GM12878 (cell line): ENCODE measurements at regions not wholly inside any gene's neighbourhood (a gene's known extent, or its start where the extent isn't known, plus 50 kb on each side); places are given as distances from the start of the nearest gene placed in this dataset.

Experiments
- ATAC-seq: fragments of 200-7000 bp; cut with Tn5 transposase; 3 replicates; pipeline ENCODE4 v1.9.1; 2020; ENCODE audit warnings: mild to moderate bottlenecking, moderate library complexity
- BruUV-seq: library from RNA; stranded (reverse); fragments of 400-500 nt; replicated peaks from 2 replicates; lab custom pipeline; 2021; lab: Mats Ljungman, UMichigan
- CTCF ChIA-PET: fragments of 300-600 bp; sonication (Branson Sonifier 250); formaldehyde crosslinking; extraction: SDS; loops from one replicate; lab custom pipeline; 2021; ENCODE audit warnings: inconsistent platforms; lab: Yijun Ruan, JAX
- POLR2A ChIA-PET: fragments of 350-600 bp; formaldehyde crosslinking; extraction: SDS; loops from one replicate; lab custom pipeline; 2021; ENCODE audit warnings: inconsistent platforms; lab: Charles Lee
- RAD21 ChIA-PET: fragments of 300-600 bp; sonication (Branson Sonifier 250); formaldehyde crosslinking; loops from one replicate; lab custom pipeline; 2023; ENCODE audit warnings: antibody characterized with exemption; ENCODE audit not compliant: unreplicated experiment; lab: Charles Lee
- SMC1A ChIA-PET: fragments of 300-600 bp; sonication (Branson Sonifier 250); formaldehyde crosslinking; loops from one replicate; lab custom pipeline; 2023; ENCODE audit not compliant: unreplicated experiment, uncharacterized antibody; lab: Charles Lee
- DNase-seq: peaks from one replicate; pipeline ENCODE4 v3.0.0-alpha.2; 2011; ENCODE audit warnings: low read depth, low spot score
- FAIRE-seq: peaks from 3 replicates; lab custom pipeline; 2011; peaks lifted over from hg19 to GRCh38; lab: Jason Lieb, UNC
- H2AFZ ChIP-seq: 2 replicates; pipeline ENCODE4 v1.6.0; 2011; ENCODE audit warnings: low read depth, low read length, control low read depth; ENCODE audit not compliant: control insufficient read depth
- H3K27ac ChIP-seq: 2 replicates; pipeline ENCODE4 v1.5.1; 2011; ENCODE audit warnings: control low read depth; ENCODE audit not compliant: control insufficient read depth, insufficient read depth
- H3K27me3 ChIP-seq, 2 experiments: replicated peaks in 1 of 2; 2 replicates each; pipeline versions ENCODE4 v1.6.0 to v1.6.1; 2011; ENCODE audit warnings: low read length in 1 of 2; ENCODE audit not compliant: control insufficient read depth in 2 of 2, insufficient read depth in 2 of 2
- H3K36me3 ChIP-seq, 2 experiments: 2 replicates each; pipeline ENCODE4 v1.5.1; 2011; ENCODE audit warnings: low read length in 1 of 2; ENCODE audit not compliant: control insufficient read depth in 2 of 2, insufficient read depth in 2 of 2
- H3K4me1 ChIP-seq: 2 replicates; pipeline ENCODE4 v1.6.1; 2011; ENCODE audit warnings: mild to moderate bottlenecking, low read length, moderate library complexity, mixed read lengths; ENCODE audit not compliant: control insufficient read depth, insufficient read depth
- H3K4me2 ChIP-seq: 2 replicates; pipeline ENCODE4 v1.6.0; 2011; ENCODE audit warnings: control low read depth; ENCODE audit not compliant: control insufficient read depth, insufficient read depth
- H3K4me3 ChIP-seq: fragments of 200-600 bp; sonication (generic); 2 replicates; pipeline ENCODE4 v1.5.1; 2016
- H3K79me2 ChIP-seq: 2 replicates; pipeline ENCODE4 v1.6.0; 2011; ENCODE audit warnings: low read length; ENCODE audit not compliant: control insufficient read depth, insufficient read depth
- H3K9ac ChIP-seq: 2 replicates; pipeline ENCODE4 v1.8.0; 2011; ENCODE audit warnings: low read length, control low read depth, mixed read lengths; ENCODE audit not compliant: control insufficient read depth, insufficient read depth
- H3K9me3 ChIP-seq: replicated peaks from 3 replicates; pipeline ENCODE4 v1.5.1; 2011; ENCODE audit warnings: mild to moderate bottlenecking, low read length; ENCODE audit not compliant: control insufficient read depth, insufficient read depth
- H4K20me1 ChIP-seq: 2 replicates; pipeline ENCODE4 v1.6.0; 2011; ENCODE audit not compliant: control insufficient read depth, insufficient read depth
- FOXK2 ChIP-seq: fragments of 450-650 bp; IDR thresholded peaks from 2 replicates; pipeline ENCODE4 v1.6.1; 2017; ENCODE audit warnings: mild to moderate bottlenecking, moderate library complexity
- GATAD2B ChIP-seq: fragments of 450-650 bp; conservative IDR thresholded peaks from 2 replicates; pipeline ENCODE4 v1.6.1; 2017; ENCODE audit warnings: low read depth, mild to moderate bottlenecking, moderate library complexity
- JUND ChIP-seq: IDR thresholded peaks from 2 replicates; pipeline ENCODE4 v1.6.1; 2012; ENCODE audit warnings: low read depth, mild to moderate bottlenecking, low read length, improper control_type of control experiment, moderate library complexity
- PAX8 ChIP-seq: fragments of 450-650 bp; IDR thresholded peaks from 2 replicates; pipeline ENCODE4 v1.6.1; 2017; ENCODE audit warnings: mild to moderate bottlenecking, moderate library complexity
- SMAD5 ChIP-seq: IDR thresholded peaks from 2 replicates; pipeline ENCODE4 v1.6.1; 2016; ENCODE audit warnings: antibody characterized with exemption, low read depth
- STAT1 ChIP-seq: fragments of 450-650 bp; conservative IDR thresholded peaks from 2 replicates; pipeline ENCODE4 v1.6.1; 2014; ENCODE audit warnings: antibody characterized with exemption, mild to moderate bottlenecking
- SUPT20H ChIP-seq: IDR thresholded peaks from 2 replicates; pipeline ENCODE4 v1.6.1; 2011; ENCODE audit warnings: low read depth, mild to moderate bottlenecking, low read length, moderate library complexity, borderline replicate concordance; ENCODE audit not compliant: control insufficient read depth
- TAF1 ChIP-seq: IDR thresholded peaks from 2 replicates; pipeline ENCODE4 v1.6.1; 2011; ENCODE audit warnings: mild to moderate bottlenecking, low read depth, low read length, borderline replicate concordance
- ZNF217 ChIP-seq: fragments of 450-650 bp; IDR thresholded peaks from 2 replicates; pipeline ENCODE4 v1.6.1; 2017; ENCODE audit warnings: antibody characterized with exemption, mild to moderate bottlenecking
- ZNF384 ChIP-seq: IDR thresholded peaks from 2 replicates; pipeline ENCODE4 v1.6.1; 2012; ENCODE audit warnings: low read depth, mild to moderate bottlenecking, low read length, improper control_type of control experiment, borderline replicate concordance
- WGBS: methylation state at CpG from one replicate; pipeline ENCODE4 v1.1.6; 2016; ENCODE audit warnings: low lambda C conversion rate; ENCODE audit not compliant: insufficient replicate concordance, insufficient coverage; ENCODE audit errors: missing lambda C conversion rate; 5-methylcytosine and 5-hydroxymethylcytosine counted together
- in situ Hi-C: fragments of 300-500 bp; cut with MboI; formaldehyde crosslinking; loops from 9 replicates; pipeline ENCODE4 v1.14.3; 2018; ENCODE audit warnings: mixed read lengths
- intact Hi-C: fragments of 100-400 bp; cut with micrococcal nuclease; formaldehyde crosslinking; loops from one replicate; pipeline ENCODE4 v1.14.2; 2022; ENCODE audit not compliant: unreplicated experiment
- TF ChIP-seq, protein P1 (sequence below): fragments of 450-650 bp; IDR thresholded peaks from 2 replicates; pipeline ENCODE4 v1.6.1; 2017; ENCODE audit warnings: mild to moderate bottlenecking
- TF ChIP-seq, protein P2 (sequence below): IDR thresholded peaks from 2 replicates; pipeline ENCODE4 v1.6.1; 2011; ENCODE audit warnings: borderline replicate concordance, low read depth, mild to moderate bottlenecking, moderate library complexity, low read length; ENCODE audit not compliant: insufficient read depth, poor library complexity, severe bottlenecking
- TF ChIP-seq, protein P3 (sequence below): IDR thresholded peaks from 2 replicates; pipeline ENCODE4 v1.6.1; 2012; ENCODE audit warnings: low read depth, low read length, improper control_type of control experiment
- TF ChIP-seq, protein P4 (sequence below): fragments of 450-650 bp; conservative IDR thresholded peaks from 2 replicates; pipeline ENCODE4 v1.6.1; 2017; ENCODE audit warnings: mild to moderate bottlenecking, moderate library complexity

DNA sequence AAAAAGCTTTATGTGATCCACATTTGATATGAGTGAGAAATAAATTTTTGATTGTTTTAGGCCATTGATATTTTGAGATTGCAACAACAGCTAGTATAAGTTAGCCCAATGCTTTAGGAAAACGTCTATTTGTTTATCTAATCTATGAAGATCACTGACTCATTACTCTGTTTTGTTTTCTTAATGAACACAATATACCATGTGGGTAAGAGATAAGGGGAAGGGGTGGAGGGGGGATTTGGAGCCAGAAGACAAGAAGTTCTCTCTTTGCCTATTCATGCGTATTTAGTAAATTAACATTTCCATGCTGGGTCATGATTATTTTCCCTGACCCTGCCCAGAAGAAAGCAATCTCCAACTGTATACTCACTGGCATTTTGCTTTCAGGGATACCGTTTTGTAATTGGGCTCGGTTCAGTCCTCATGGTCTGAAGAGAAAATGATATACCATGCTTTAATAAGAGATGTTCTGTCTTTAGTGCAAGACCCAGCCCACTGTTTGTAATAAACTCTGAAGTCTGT, 359.5 kb upstream of the NPSR1 start (continued):
- TF ChIP-seq, protein P1, sequence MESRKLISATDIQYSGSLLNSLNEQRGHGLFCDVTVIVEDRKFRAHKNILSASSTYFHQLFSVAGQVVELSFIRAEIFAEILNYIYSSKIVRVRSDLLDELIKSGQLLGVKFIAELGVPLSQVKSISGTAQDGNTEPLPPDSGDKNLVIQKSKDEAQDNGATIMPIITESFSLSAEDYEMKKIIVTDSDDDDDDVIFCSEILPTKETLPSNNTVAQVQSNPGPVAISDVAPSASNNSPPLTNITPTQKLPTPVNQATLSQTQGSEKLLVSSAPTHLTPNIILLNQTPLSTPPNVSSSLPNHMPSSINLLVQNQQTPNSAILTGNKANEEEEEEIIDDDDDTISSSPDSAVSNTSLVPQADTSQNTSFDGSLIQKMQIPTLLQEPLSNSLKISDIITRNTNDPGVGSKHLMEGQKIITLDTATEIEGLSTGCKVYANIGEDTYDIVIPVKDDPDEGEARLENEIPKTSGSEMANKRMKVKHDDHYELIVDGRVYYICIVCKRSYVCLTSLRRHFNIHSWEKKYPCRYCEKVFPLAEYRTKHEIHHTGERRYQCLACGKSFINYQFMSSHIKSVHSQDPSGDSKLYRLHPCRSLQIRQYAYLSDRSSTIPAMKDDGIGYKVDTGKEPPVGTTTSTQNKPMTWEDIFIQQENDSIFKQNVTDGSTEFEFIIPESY = no peak
- TF ChIP-seq, protein P2, sequence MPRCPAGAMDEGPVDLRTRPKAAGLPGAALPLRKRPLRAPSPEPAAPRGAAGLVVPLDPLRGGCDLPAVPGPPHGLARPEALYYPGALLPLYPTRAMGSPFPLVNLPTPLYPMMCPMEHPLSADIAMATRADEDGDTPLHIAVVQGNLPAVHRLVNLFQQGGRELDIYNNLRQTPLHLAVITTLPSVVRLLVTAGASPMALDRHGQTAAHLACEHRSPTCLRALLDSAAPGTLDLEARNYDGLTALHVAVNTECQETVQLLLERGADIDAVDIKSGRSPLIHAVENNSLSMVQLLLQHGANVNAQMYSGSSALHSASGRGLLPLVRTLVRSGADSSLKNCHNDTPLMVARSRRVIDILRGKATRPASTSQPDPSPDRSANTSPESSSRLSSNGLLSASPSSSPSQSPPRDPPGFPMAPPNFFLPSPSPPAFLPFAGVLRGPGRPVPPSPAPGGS = no peak
- TF ChIP-seq ZNF217 = no peak
- no peak for TF ChIP-seq SMAD5

DNA sequence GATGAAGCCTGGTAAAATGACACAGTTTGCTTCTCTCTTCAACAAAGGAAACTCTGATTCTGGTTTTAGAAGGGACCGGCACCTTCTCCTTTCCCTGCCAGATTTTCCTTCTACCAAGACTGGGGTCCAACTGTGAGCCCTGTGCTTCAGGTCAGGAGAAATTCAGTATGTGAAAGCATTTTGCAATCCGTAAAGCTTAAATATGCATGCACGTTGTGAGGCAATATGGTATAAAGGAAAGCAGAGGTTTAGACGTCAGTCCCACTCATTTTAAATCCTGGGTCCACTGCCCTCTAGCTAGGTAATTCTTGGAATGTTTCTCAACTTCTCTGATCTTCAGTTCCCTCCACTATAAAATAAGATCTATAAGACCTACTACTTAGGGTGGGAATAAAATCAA, 359.0 kb upstream of the NPSR1 start:
- DNase-seq = no peak
- no peak for ATAC-seq
- H3K36me3 ChIP-seq = no peaks in the 10 kb centered on the region
- H3K9ac ChIP-seq = no peak overlapping the region
- no TSS peak for BruUV-seq
- no peak overlapping the region for H3K4me3 ChIP-seq
- H4K20me1 ChIP-seq = no peaks in the 10 kb centered on the region
- intact Hi-C loops (no loop called here), in situ Hi-C loops (no loop called here)
- no peak overlapping the region for H3K27ac ChIP-seq
- H3K4me2 ChIP-seq = no peak overlapping the region
- FAIRE-seq = no peak
- ChIA-PET RAD21 (no interaction called here), POLR2A (no interaction called here), SMC1A (interaction anchor here (0.7 kb wide), 1 partner anchor 11 kb away, joined by 4 read pairs; no protein-coding TSS in a partner anchor), CTCF (no interaction called here)
- H3K9me3 ChIP-seq = no peaks in the 10 kb centered on the region
- no peaks in the 10 kb centered on the region for H3K4me1 ChIP-seq
- no peaks in the 10 kb centered on the region for H3K79me2 ChIP-seq
- no peaks in the 10 kb centered on the region for H3K27me3 ChIP-seq
- no peak overlapping the region for H2AFZ ChIP-seq
- WGBS = 55% methylated on average over 4 of the region's 4 CpGs
- no peak for TF ChIP-seq ZNF384
- TF ChIP-seq FOXK2 = no peak
- no peak for TF ChIP-seq STAT1
- TF ChIP-seq, protein P3, sequence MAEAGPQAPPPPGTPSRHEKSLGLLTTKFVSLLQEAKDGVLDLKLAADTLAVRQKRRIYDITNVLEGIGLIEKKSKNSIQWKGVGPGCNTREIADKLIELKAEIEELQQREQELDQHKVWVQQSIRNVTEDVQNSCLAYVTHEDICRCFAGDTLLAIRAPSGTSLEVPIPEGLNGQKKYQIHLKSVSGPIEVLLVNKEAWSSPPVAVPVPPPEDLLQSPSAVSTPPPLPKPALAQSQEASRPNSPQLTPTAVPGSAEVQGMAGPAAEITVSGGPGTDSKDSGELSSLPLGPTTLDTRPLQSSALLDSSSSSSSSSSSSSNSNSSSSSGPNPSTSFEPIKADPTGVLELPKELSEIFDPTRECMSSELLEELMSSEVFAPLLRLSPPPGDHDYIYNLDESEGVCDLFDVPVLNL = no peak
- no peak for TF ChIP-seq GATAD2B
- TF ChIP-seq PAX8 = no peak
- TF ChIP-seq, protein P4, sequence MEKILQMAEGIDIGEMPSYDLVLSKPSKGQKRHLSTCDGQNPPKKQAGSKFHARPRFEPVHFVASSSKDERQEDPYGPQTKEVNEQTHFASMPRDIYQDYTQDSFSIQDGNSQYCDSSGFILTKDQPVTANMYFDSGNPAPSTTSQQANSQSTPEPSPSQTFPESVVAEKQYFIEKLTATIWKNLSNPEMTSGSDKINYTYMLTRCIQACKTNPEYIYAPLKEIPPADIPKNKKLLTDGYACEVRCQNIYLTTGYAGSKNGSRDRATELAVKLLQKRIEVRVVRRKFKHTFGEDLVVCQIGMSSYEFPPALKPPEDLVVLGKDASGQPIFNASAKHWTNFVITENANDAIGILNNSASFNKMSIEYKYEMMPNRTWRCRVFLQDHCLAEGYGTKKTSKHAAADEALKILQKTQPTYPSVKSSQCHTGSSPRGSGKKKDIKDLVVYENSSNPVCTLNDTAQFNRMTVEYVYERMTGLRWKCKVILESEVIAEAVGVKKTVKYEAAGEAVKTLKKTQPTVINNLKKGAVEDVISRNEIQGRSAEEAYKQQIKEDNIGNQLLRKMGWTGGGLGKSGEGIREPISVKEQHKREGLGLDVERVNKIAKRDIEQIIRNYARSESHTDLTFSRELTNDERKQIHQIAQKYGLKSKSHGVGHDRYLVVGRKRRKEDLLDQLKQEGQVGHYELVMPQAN = no peak
- TF ChIP-seq SUPT20H = no peak
- TF ChIP-seq JUND = no peak
- no peak for TF ChIP-seq TAF1
